ENCODE measurements at regions not wholly inside any gene's neighbourhood (a gene's known extent, or its start where the extent isn't known, plus 50 kb on each side); places are given as distances from the start of the nearest gene placed in this dataset.

DNA sequence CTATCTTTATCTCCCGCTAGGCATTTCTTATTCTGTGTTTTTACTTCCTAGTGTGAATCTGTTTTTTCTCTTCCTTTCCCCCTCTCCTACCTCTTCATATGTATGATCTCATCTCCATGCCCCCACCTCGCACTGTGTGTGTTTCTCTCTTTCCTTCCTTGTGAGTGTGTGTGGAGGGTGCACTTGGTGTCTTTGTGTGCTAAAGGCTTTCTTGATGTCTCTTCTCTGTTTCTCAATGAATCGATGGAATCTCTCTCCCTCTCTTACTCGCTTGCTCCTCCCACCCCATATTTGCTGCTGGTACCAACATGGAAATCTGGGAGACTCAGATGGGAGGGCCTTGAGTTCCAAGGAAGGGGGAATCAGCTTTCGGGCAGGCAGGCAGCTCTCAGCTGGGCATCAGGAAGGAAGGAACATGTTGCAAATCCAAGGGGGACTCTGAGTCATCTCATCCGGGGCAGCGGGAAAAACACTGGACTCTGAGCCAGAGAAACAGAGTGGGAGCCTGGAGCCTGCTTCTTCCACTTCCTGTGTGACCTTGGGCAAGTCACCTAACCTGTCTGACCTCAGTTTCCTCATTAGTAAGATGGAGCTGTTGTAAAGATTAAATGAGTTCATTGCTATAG lies 147.5 kb downstream of the PTPRU start:
- TF ChIP-seq RAD21 (conservative IDR thresholded peaks at IDR 0.05 in 1 of 2, IDR thresholded peaks at IDR 0.05 in 1 of 2) (no peak), FOXS1 (CRISPR knock-in tag; IDR thresholded peaks at IDR 0.05) (no peak), SREBF2 (IDR thresholded peaks at IDR 0.05) (no peak), PHF8 (IDR thresholded peaks at IDR 0.05; ENCODE audit: borderline replicate concordance, low read depth) (no peak), POLR2A (IDR thresholded peaks at IDR 0.05; ENCODE audit: low read length) (no peak), JUNB (IDR thresholded peaks at IDR 0.05) (no peak), ZFP36 (IDR thresholded peaks at IDR 0.05; ENCODE audit: borderline replicate concordance, partially characterized antibody) (no peak), ZC3H11A (IDR thresholded peaks at IDR 0.05) (no peak)
- TF ChIP-seq, protein P1, sequence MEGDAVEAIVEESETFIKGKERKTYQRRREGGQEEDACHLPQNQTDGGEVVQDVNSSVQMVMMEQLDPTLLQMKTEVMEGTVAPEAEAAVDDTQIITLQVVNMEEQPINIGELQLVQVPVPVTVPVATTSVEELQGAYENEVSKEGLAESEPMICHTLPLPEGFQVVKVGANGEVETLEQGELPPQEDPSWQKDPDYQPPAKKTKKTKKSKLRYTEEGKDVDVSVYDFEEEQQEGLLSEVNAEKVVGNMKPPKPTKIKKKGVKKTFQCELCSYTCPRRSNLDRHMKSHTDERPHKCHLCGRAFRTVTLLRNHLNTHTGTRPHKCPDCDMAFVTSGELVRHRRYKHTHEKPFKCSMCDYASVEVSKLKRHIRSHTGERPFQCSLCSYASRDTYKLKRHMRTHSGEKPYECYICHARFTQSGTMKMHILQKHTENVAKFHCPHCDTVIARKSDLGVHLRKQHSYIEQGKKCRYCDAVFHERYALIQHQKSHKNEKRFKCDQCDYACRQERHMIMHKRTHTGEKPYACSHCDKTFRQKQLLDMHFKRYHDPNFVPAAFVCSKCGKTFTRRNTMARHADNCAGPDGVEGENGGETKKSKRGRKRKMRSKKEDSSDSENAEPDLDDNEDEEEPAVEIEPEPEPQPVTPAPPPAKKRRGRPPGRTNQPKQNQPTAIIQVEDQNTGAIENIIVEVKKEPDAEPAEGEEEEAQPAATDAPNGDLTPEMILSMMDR (IDR thresholded peaks at IDR 0.05) = no peak
- TF ChIP-seq, protein P2, sequence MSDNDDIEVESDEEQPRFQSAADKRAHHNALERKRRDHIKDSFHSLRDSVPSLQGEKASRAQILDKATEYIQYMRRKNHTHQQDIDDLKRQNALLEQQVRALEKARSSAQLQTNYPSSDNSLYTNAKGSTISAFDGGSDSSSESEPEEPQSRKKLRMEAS (IDR thresholded peaks at IDR 0.05) = no peak
